H1 (cell line): ENCODE measurements at regions not wholly inside any gene's neighbourhood (a gene's known extent, or its start where the extent isn't known, plus 50 kb on each side); places are given as distances from the start of the nearest gene placed in this dataset.

Experiments used
- CTCF ChIA-PET: fragments of 300-600 bp; sonication (Branson Sonifier 250); formaldehyde crosslinking; loops from one replicate; lab custom pipeline; 2021; ENCODE audit not compliant: partially characterized antibody; lab: Charles Lee
- POLR2A ChIA-PET: fragments of 300-600 bp; sonication (Branson Sonifier 250); formaldehyde crosslinking; loops from one replicate; lab custom pipeline; 2021; ENCODE audit warnings: inconsistent platforms; ENCODE audit not compliant: partially characterized antibody; lab: Charles Lee
- DNase-seq, 2 experiments: peaks; one replicate each; pipeline versions ENCODE4 v3.0.0 to v3.0.0-alpha.2; 2010 to 2022; ENCODE audit warnings: low spot score in 2 of 2, low read depth in 1 of 2, mixed read lengths in 1 of 2
- FAIRE-seq: peaks from 2 replicates; lab custom pipeline; 2011; peaks lifted over from hg19 to GRCh38; lab: Jason Lieb, UNC
- H2AFZ ChIP-seq: 2 replicates; pipeline ENCODE4 v1.8.1; 2012; ENCODE audit warnings: low read length, inconsistent platforms
- H2AK5ac ChIP-seq: 2 replicates; pipeline ENCODE4 v1.6.1; 2013; ENCODE audit warnings: low read depth, low read length
- H2BK120ac ChIP-seq: replicated peaks from 2 replicates; pipeline ENCODE3; 2013; ENCODE audit warnings: low read depth, low read length, inconsistent platforms
- H2BK12ac ChIP-seq: 2 replicates; pipeline ENCODE4 v1.6.1; 2013; ENCODE audit warnings: low read depth, low read length
- H2BK15ac ChIP-seq: 2 replicates; pipeline ENCODE4 v1.6.1; 2013; ENCODE audit warnings: low read length
- H2BK20ac ChIP-seq: 2 replicates; pipeline ENCODE4 v1.6.1; 2013; ENCODE audit warnings: low read length
- H2BK5ac ChIP-seq: 2 replicates; pipeline ENCODE4 v1.6.1; 2013; ENCODE audit warnings: low read depth, low read length
- H3K14ac ChIP-seq: 2 replicates; pipeline ENCODE4 v1.6.1; 2013; ENCODE audit warnings: inconsistent platforms; ENCODE audit not compliant: insufficient read length
- H3K18ac ChIP-seq: 2 replicates; pipeline ENCODE4 v1.6.1; 2013; ENCODE audit warnings: low read length; ENCODE audit errors: extremely low read depth
- H3K23ac ChIP-seq: 2 replicates; pipeline ENCODE4 v1.6.1; 2013; ENCODE audit warnings: inconsistent platforms; ENCODE audit not compliant: insufficient read length
- H3K23me2 ChIP-seq: 2 replicates; pipeline ENCODE4 v1.6.1; 2013; ENCODE audit warnings: low read depth, low read length
- H3K27ac ChIP-seq: 2 replicates; pipeline ENCODE4 v1.6.1; 2011; ENCODE audit warnings: low read depth, low read length, inconsistent platforms
- H3K27me3 ChIP-seq, 4 experiments: replicated peaks in 1 of 4; 1 replicate in 1 of 4; 2 replicates in 3 of 4; pipeline versions ENCODE4 v1.6.1 to v1.8.1; 2011 to 2013; ENCODE audit warnings: low read length in 3 of 4, mild to moderate bottlenecking in 3 of 4, inconsistent platforms in 2 of 4, mixed read lengths in 2 of 4, moderate library complexity in 1 of 4; ENCODE audit not compliant: control insufficient read depth in 3 of 4, insufficient read depth in 3 of 4; ENCODE audit errors: extremely low read depth in 1 of 4
- H3K36me3 ChIP-seq, 4 experiments: 2 replicates each; pipeline versions ENCODE4 v1.6.1 to v1.8.1; 2011 to 2013; ENCODE audit warnings: mild to moderate bottlenecking in 4 of 4, low read length in 3 of 4, moderate library complexity in 2 of 4, control low read depth in 1 of 4, inconsistent platforms in 1 of 4; ENCODE audit not compliant: insufficient read depth in 4 of 4, control insufficient read depth in 2 of 4
- H3K4ac ChIP-seq: replicated peaks from 2 replicates; pipeline ENCODE3; 2013; ENCODE audit warnings: low read length, low read depth, mixed read lengths, inconsistent platforms; ENCODE audit not compliant: insufficient read length
- H3K4me1 ChIP-seq, 4 experiments: replicated peaks in 1 of 4; 1 replicate in 1 of 4; 2 replicates in 3 of 4; pipeline versions ENCODE4 v1.6.1 to v1.8.1; 2011 to 2013; ENCODE audit warnings: low read length in 3 of 4, inconsistent platforms in 2 of 4, mixed read lengths in 1 of 4; ENCODE audit not compliant: insufficient read depth in 4 of 4, control insufficient read depth in 3 of 4
- H3K4me2 ChIP-seq, 2 experiments: 2 replicates each; pipeline versions ENCODE4 v1.6.1 to v1.8.1; 2011 to 2013; ENCODE audit warnings: low read depth in 2 of 2, low read length in 2 of 2, control low read depth in 1 of 2, inconsistent platforms in 1 of 2, mild to moderate bottlenecking in 1 of 2; ENCODE audit not compliant: insufficient read depth in 1 of 2
- H3K4me3 ChIP-seq, 4 experiments: fragments of 200-600, 300-600 bp in 1 of 4; sonication (generic), shearing (Covaris generic), sonication (Bioruptor Twin) in 1 of 4; 2 replicates each; pipeline versions ENCODE4 v1.5.1 to v1.8.1; 2011 to 2016; ENCODE audit warnings: low read length in 4 of 4, low read depth in 3 of 4, control low read depth in 2 of 4, inconsistent platforms in 2 of 4, mild to moderate bottlenecking in 2 of 4, mixed read lengths in 1 of 4, moderate library complexity in 1 of 4; ENCODE audit not compliant: insufficient read depth in 2 of 4; ENCODE audit errors: extremely low read depth in 1 of 4
- H3K56ac ChIP-seq: replicated peaks from 2 replicates; pipeline ENCODE3; 2013; ENCODE audit warnings: low read depth, mild to moderate bottlenecking, mixed read lengths, low read length, inconsistent platforms; ENCODE audit not compliant: insufficient read length
- H3K79me1 ChIP-seq: 2 replicates; pipeline ENCODE4 v1.6.1; 2013; ENCODE audit warnings: low read depth, low read length, control low read depth
- H3K79me2 ChIP-seq, 2 experiments: 2 replicates each; pipeline versions ENCODE4 v1.6.1 to v1.8.1; 2012 to 2013; ENCODE audit warnings: low read length in 2 of 2, mild to moderate bottlenecking in 2 of 2, inconsistent platforms in 1 of 2; ENCODE audit not compliant: insufficient read depth in 2 of 2, control insufficient read depth in 1 of 2
- H3K9ac ChIP-seq, 4 experiments: replicated peaks in 1 of 4; 1 replicate in 1 of 4; 2 replicates in 3 of 4; pipeline versions ENCODE4 v1.6.1 to v1.8.1; 2011 to 2013; ENCODE audit warnings: low read depth in 3 of 4, low read length in 3 of 4, control low read depth in 2 of 4, mild to moderate bottlenecking in 2 of 4, moderate library complexity in 2 of 4, inconsistent platforms in 1 of 4; ENCODE audit errors: extremely low read depth in 1 of 4
- H3K9me3 ChIP-seq, 2 experiments: 2 replicates each; pipeline versions ENCODE4 v1.6.1 to v1.8.1; 2012 to 2013; ENCODE audit warnings: mild to moderate bottlenecking in 2 of 2, moderate library complexity in 2 of 2, control low read depth in 1 of 2, inconsistent platforms in 1 of 2, low read depth in 1 of 2, low read length in 1 of 2, mixed read lengths in 1 of 2; ENCODE audit not compliant: insufficient read depth in 2 of 2
- H4K20me1 ChIP-seq, 2 experiments: replicated peaks in 1 of 2; 2 replicates each; pipeline versions ENCODE3 to v1.8.1; 2011 to 2013; ENCODE audit warnings: inconsistent platforms in 2 of 2, low read length in 2 of 2, mild to moderate bottlenecking in 1 of 2; ENCODE audit not compliant: insufficient read depth in 2 of 2, control insufficient read depth in 1 of 2
- H4K5ac ChIP-seq: 2 replicates; pipeline ENCODE4 v1.6.1; 2013; ENCODE audit warnings: low read length, low read depth, mixed read lengths, inconsistent platforms; ENCODE audit not compliant: insufficient read length
- H4K8ac ChIP-seq: 2 replicates; pipeline ENCODE4 v1.8.0; 2013; ENCODE audit warnings: mild to moderate bottlenecking, moderate library complexity, low read length, inconsistent platforms; ENCODE audit not compliant: insufficient read depth; ENCODE audit errors: extremely low read depth
- H4K91ac ChIP-seq: replicated peaks from 2 replicates; pipeline ENCODE3; 2013; ENCODE audit warnings: low read length, mixed read lengths, inconsistent platforms; ENCODE audit not compliant: insufficient read length
- BCL11A ChIP-seq, 2 experiments: IDR thresholded peaks; one replicate each; pipeline ENCODE4 v1.6.1; 2011; ENCODE audit warnings: low read depth in 2 of 2, low read length in 2 of 2, mild to moderate bottlenecking in 2 of 2
- HDAC6 ChIP-seq: IDR thresholded peaks from one replicate; pipeline ENCODE4 v1.7.1; 2012; ENCODE audit warnings: low read depth, mild to moderate bottlenecking, inconsistent platforms, low read length, moderate library complexity
- POLR2AphosphoS5 ChIP-seq: IDR thresholded peaks from 2 replicates; pipeline ENCODE4 v1.6.1; 2011; ENCODE audit warnings: low read depth, low read length
- TCF12 ChIP-seq: IDR thresholded peaks from 2 replicates; pipeline ENCODE4 v1.6.1; 2011; ENCODE audit warnings: low read depth, mild to moderate bottlenecking, low read length
- WGBS, 2 experiments: shearing (Covaris generic) in 1 of 2; methylation state at CpG; one replicate each; pipeline versions ENCODE4 v1.1.6 to v1.1.7; 2013 to 2015; ENCODE audit warnings: low lambda C conversion rate in 2 of 2, mixed read lengths in 2 of 2, inconsistent platforms in 1 of 2, low coverage in 1 of 2, missing lambda C conversion rate in 1 of 2; ENCODE audit not compliant: insufficient replicate concordance in 2 of 2, insufficient coverage in 1 of 2, insufficient read length in 1 of 2; ENCODE audit errors: extremely low coverage in 1 of 2, missing lambda C conversion rate in 1 of 2; 5-methylcytosine and 5-hydroxymethylcytosine counted together

GRCh38 chr7:45455662-45456061, 118.5 kb upstream of the ADCY1 start:
- Histone ChIP-seq H4K5ac (no peak overlapping the region), H2BK5ac (no peak overlapping the region), H3K4ac (no peak overlapping the region), H3K23ac (no peak overlapping the region), H3K18ac (no peak overlapping the region), H3K79me2 (no peaks in the 10 kb centered on the region), H2AK5ac (no peak overlapping the region), H3K36me3 (no peaks in the 10 kb centered on the region), H4K20me1 (no peaks in the 10 kb centered on the region), H3K14ac (no peak overlapping the region), H3K4me3 (no peak overlapping the region), H2BK120ac (no peak overlapping the region), H3K27ac (no peak overlapping the region), H2BK12ac (no peak overlapping the region), H2BK20ac (no peak overlapping the region), H3K56ac (no peak overlapping the region), H4K8ac (no peak overlapping the region; the same call in 1 of the 2 replicates), H3K4me2 (no peak overlapping the region), H3K9me3 (no peaks in the 10 kb centered on the region), H3K79me1 (no peaks in the 10 kb centered on the region), H2BK15ac (no peak overlapping the region; the same call in 1 of the 2 replicates), H3K27me3 (no peaks in the 10 kb centered on the region), H3K9ac (no peak overlapping the region), H2AFZ (no peak overlapping the region)
- POLR2A ChIA-PET, result no interaction called here
- FAIRE-seq, result no peak
- WGBS, 2 experiments, result 81% methylated on average over 4 of the region's 4 CpGs; no CpG with 5 or more reads in 1 of the 2 experiments
- CTCF ChIA-PET, result no interaction called here
- no peak for DNase-seq
- TF ChIP-seq POLR2AphosphoS5, result no peak
- TF ChIP-seq BCL11A (IDR thresholded peaks at IDR 0.05; ENCODE audit: low read depth in 2 of 2, low read length in 2 of 2), result no peak
- TF ChIP-seq HDAC6, result no peak
- TF ChIP-seq TCF12, result no peak
- TF ChIP-seq, all 59 proteins: peak for 0
- Histone ChIP-seq H3K4me1 (no peaks in the 10 kb centered on the region), H3K23me2 (no peaks in the 10 kb centered on the region), H4K91ac (no peak overlapping the region)
